HFF-Myc (cell line): ENCODE measurements at regions not wholly inside any gene's neighbourhood (a gene's known extent, or its start where the extent isn't known, plus 50 kb on each side); places are given as distances from the start of the nearest gene placed in this dataset.

Source experiments
- DNase-seq: peaks from one replicate; pipeline ENCODE4 v3.0.0-alpha.2; 2011; ENCODE audit warnings: low read depth; ENCODE audit errors: extremely low read depth
- H3K4me3 ChIP-seq: replicated peaks from 2 replicates; pipeline ENCODE4 v1.5.1; 2011; ENCODE audit warnings: low read depth, mild to moderate bottlenecking, control low read depth, low read length
- CTCF ChIP-seq: IDR thresholded peaks from 2 replicates; pipeline ENCODE4 v1.5.1; 2012; ENCODE audit warnings: mild to moderate bottlenecking, low read depth, low read length, control low read depth; ENCODE audit errors: missing control alignments

GRCh38 chr13:103263448-103263847 lies 197.2 kb upstream of the SLC10A2 start:
- DNase-seq: no peak
- H3K4me3 ChIP-seq: no peak overlapping the region
- TF ChIP-seq CTCF: no peak

DNA sequence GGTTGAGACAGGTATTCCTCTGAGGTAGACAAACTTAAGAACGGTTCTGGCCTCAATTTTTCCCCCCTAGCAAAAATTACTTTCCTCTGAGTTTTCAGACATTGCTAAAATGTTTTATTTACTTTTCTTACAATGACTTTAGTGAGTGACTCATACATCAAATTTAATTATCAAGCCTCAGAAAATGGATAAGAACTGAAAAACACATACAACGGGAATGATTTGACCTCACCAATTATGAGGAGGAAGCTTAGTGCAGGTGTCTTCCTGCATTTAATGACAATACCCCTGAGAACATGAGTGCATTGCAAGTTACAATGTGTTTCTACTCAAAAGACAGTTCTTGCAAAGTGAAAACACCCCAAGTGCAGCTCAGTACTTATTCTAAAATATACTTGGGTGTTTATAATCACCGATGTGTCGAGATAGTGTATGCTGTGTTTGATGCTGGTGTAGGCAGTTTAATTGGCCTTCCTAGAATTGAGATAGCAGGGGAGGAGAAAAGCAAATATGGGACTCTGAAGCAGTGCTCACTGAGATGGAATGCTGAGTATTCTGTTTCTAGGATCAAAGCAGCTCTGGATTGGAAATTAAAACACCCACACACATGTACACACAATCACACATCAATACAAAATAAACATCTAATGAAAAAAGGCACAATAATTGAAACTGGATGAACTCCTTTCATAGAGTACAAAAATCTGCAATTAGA lies 189.5 kb upstream of the SLC10A2 start:
- H3K4me3 ChIP-seq: no peak overlapping the region
- DNase-seq: no peak
- no peak for TF ChIP-seq CTCF

DNA sequence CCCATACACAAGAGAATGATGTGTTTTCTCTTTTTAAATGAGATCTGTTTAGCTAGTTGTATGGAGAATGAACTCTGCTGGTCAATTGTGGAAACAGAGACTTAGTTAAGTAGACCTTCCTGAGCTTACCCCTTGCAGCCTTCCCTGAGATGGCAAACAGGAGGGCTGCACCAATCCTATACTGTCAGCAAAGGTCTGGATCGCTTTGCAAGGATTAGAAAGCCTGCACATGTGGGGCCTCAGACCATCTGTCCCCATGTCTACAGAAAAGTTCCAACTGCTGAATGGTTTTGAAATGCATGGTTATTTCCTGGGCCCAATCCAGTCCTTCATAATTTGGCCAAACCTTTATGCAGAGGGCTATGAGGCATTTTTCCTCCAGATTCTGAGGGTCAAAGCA lies 183.9 kb upstream of the SLC10A2 start:
- no peak for TF ChIP-seq CTCF
- no peak for DNase-seq
- H3K4me3 ChIP-seq: no peak overlapping the region

- DNase-seq: no peak
- H3K4me3 ChIP-seq: no peak overlapping the region
- no peak for TF ChIP-seq CTCF
Observed at GRCh38 chr13:103246581-103247200, 180.5 kb upstream of the SLC10A2 start.

DNA sequence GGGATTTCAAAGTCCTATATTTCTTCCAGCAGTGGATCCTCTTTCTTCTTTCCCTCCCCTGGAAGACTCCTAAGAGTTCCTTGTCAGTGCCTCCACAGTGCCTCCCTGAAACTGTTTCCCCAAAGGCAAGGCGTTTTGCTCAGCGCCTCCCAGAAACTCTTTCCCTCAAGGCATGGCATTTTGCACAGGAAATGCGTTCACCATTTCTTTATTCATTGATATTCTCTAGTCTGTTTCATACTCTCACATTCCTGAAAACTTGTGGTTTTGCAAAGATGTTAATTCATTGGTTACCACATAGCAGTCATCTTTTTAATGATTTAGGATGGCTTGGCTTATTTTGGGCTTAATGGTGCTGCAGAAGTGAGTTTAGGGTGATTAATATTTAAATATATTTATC lies 177.3 kb upstream of the SLC10A2 start:
- H3K4me3 ChIP-seq: no peak overlapping the region
- TF ChIP-seq CTCF: no peak
- no peak for DNase-seq

DNA sequence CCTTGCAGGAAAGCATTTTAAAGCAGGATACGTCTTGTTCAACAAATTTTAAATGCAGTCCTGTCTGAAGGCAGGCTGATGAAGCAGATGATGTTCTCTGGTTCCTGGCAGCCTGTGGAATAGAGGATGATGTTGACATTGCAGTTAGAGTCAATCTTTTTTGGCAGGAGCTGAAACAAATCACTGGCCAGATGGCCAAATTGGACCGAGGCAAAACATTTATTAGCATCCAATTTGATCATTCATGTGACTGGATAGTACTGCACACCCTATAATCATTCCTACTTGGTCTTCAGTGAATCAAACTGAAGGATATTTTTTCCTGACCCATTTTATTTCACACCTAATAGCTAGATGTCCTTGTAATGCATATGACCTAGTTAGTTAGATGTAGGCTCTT lies 172.2 kb upstream of the SLC10A2 start:
- TF ChIP-seq CTCF: no peak
- no peak overlapping the region for H3K4me3 ChIP-seq
- no peak for DNase-seq
